ENCODE measurements at regions not wholly inside any gene's neighbourhood (a gene's known extent, or its start where the extent isn't known, plus 50 kb on each side); places are given as distances from the start of the nearest gene placed in this dataset.

DNA sequence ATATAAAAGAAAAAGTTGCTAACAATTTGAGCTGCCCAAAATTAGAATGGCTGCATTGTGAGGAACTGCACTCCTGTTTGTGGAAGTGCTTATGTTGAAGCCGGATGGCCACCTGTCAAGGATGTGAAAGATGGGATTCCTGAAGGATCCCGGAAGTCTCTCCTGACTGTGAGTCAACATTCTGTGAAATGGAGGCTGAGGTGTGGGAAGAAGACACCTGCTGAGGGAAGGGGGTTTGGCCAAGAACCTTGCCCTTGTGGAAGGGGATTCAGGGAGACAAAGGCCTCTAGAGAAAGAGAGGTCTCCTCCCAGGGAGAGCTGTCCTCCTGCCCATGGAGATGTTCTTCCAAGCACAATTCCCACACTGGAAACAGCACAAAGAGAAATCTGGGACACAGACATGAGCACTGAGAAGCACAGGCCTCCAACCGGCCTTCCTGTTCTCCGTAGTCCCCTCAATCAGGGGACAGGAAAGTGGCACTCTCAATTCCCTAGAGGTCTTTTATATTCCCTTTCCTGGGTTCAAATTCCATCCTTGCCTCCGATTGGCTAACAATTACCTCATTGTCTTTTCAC lies 70.5 kb downstream of the CD2 start:
- no peak for TF ChIP-seq POLR2A (IDR thresholded peaks at IDR 0.05)
- TF ChIP-seq, protein P1, sequence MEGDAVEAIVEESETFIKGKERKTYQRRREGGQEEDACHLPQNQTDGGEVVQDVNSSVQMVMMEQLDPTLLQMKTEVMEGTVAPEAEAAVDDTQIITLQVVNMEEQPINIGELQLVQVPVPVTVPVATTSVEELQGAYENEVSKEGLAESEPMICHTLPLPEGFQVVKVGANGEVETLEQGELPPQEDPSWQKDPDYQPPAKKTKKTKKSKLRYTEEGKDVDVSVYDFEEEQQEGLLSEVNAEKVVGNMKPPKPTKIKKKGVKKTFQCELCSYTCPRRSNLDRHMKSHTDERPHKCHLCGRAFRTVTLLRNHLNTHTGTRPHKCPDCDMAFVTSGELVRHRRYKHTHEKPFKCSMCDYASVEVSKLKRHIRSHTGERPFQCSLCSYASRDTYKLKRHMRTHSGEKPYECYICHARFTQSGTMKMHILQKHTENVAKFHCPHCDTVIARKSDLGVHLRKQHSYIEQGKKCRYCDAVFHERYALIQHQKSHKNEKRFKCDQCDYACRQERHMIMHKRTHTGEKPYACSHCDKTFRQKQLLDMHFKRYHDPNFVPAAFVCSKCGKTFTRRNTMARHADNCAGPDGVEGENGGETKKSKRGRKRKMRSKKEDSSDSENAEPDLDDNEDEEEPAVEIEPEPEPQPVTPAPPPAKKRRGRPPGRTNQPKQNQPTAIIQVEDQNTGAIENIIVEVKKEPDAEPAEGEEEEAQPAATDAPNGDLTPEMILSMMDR (IDR thresholded peaks at IDR 0.05) = no peak
